Panc1 (cell line): ENCODE measurements at regions not wholly inside any gene's neighbourhood (a gene's known extent, or its start where the extent isn't known, plus 50 kb on each side); places are given as distances from the start of the nearest gene placed in this dataset.

Source experiments
- ATAC-seq: fragments of 200-7000 bp; cut with Tn5 transposase; 2 replicates; pipeline ENCODE4 v1.9.1; 2020; ENCODE audit warnings: mild to moderate bottlenecking, moderate library complexity
- BruUV-seq: library from RNA; stranded (reverse); fragments of 400-500 nt; replicated peaks from 2 replicates; lab custom pipeline; 2021; lab: Mats Ljungman, UMichigan
- CTCF ChIA-PET: fragments of 300-600 bp; sonication (Branson Sonifier 250); formaldehyde crosslinking; loops from one replicate; lab custom pipeline; 2022; ENCODE audit warnings: antibody characterized with exemption; lab: Charles Lee
- POLR2A ChIA-PET: fragments of 300-600 bp; sonication (Branson Sonifier 250); formaldehyde crosslinking; loops from one replicate; lab custom pipeline; 2022; ENCODE audit warnings: antibody characterized with exemption; lab: Charles Lee
- DNase-seq: peaks from one replicate; pipeline ENCODE4 v3.0.0-alpha.2; 2010; ENCODE audit warnings: low read depth, low spot score
- H3K27ac ChIP-seq: 2 replicates; pipeline ENCODE4 v1.5.1; 2011; ENCODE audit warnings: mild to moderate bottlenecking, low read length, inconsistent platforms
- H3K27me3 ChIP-seq: fragments of 200-500 bp; sonication (Bioruptor generic); 2 replicates; pipeline ENCODE4 v1.6.0; 2014; ENCODE audit warnings: low read length, inconsistent platforms; ENCODE audit not compliant: control insufficient read depth, insufficient read depth
- H3K36me3 ChIP-seq: fragments of 200-500 bp; sonication (Bioruptor generic); 2 replicates; pipeline ENCODE4 v1.5.1; 2014; ENCODE audit warnings: inconsistent platforms, mild to moderate bottlenecking, low read length, moderate library complexity; ENCODE audit not compliant: control insufficient read depth, insufficient read depth
- H3K4me1 ChIP-seq: 2 replicates; pipeline ENCODE4 v1.5.1; 2011; ENCODE audit warnings: inconsistent platforms, mild to moderate bottlenecking, low read length, moderate library complexity; ENCODE audit not compliant: control insufficient read depth, insufficient read depth
- H3K4me3 ChIP-seq, 2 experiments: 2 replicates each; pipeline ENCODE4 v1.5.1; 2011 to 2012; ENCODE audit warnings: low read depth in 2 of 2, low read length in 2 of 2, mild to moderate bottlenecking in 2 of 2, inconsistent platforms in 1 of 2, moderate library complexity in 1 of 2
- H3K9me3 ChIP-seq: fragments of 200-500 bp; sonication (Bioruptor generic); 2 replicates; pipeline ENCODE4 v1.5.1; 2014; ENCODE audit warnings: low read depth, mild to moderate bottlenecking, inconsistent platforms, low read length, moderate library complexity; ENCODE audit not compliant: control insufficient read depth, insufficient read depth
- CTCF ChIP-seq: fragments of 450-650 bp; IDR thresholded peaks from 2 replicates; pipeline ENCODE4 v1.5.1; 2017; ENCODE audit warnings: mild to moderate bottlenecking
- POLR2AphosphoS5 ChIP-seq: IDR thresholded peaks from 2 replicates; pipeline ENCODE4 v1.6.1; 2012; ENCODE audit warnings: mild to moderate bottlenecking, low read depth, low read length, moderate library complexity
- SIN3A ChIP-seq: IDR thresholded peaks from 2 replicates; pipeline ENCODE4 v1.6.1; 2012; ENCODE audit warnings: low read depth, mild to moderate bottlenecking, low read length, moderate library complexity, borderline replicate concordance; ENCODE audit not compliant: insufficient read depth
- TCF7L2 ChIP-seq: IDR thresholded peaks from 2 replicates; pipeline ENCODE4 v1.6.1; 2011; ENCODE audit warnings: mild to moderate bottlenecking, low read depth, low read length, inconsistent platforms
- in situ Hi-C: cut with HindIII; loops from 2 replicates; pipeline ENCODE4 v1.10.0; 2016; ENCODE audit warnings: low sequenced_read_pairs, low pct_unique_long_range_greater_than_20kb
- intact Hi-C: fragments of 100-400 bp; cut with micrococcal nuclease; formaldehyde crosslinking; loops from one replicate; pipeline ENCODE4 v1.10.0; 2022; ENCODE audit not compliant: unreplicated experiment
- TF ChIP-seq, protein P1 (sequence below), 2 experiments: IDR thresholded peaks; 2 replicates each; pipeline ENCODE4 v1.6.1; 2011 to 2012; ENCODE audit warnings: low read depth in 2 of 2, control low read depth in 1 of 2, low read length in 1 of 2, mild to moderate bottlenecking in 1 of 2, moderate library complexity in 1 of 2; ENCODE audit not compliant: insufficient read depth in 1 of 2

DNA sequence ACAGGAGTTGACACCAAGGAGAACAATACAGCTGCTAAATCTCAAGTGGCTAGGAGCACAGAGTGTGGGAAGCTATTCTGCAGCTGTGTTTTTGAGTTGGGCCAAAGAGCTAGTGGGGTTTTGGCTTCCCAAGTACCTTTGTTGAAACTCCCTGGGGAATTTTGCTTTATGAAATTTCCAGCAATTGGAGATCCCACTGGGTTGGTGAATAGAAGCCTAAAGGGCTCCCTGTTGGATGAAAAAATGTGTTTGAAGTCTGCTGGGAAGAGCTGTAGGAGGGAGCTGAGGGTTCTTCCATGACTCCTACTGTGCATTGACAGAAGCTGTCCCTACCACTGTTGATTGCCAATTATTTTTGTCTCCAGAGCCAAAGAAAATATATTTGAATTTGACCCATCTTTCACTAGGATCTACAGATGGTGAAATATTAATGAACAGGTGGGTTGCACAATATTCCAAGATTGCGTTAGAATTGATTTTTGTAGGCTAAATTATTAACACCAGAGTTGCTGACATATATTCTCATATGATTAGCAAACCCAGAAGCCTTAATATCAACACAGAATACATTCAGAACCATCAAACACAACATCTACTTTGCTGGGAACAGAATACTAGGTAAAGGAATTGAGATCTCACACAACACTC lies 95.4 kb upstream of the CYP1B1 start:
- Histone ChIP-seq H3K4me3 (no peak overlapping the region), H3K27me3 (no peaks in the 10 kb centered on the region), H3K36me3 (no peaks in the 10 kb centered on the region), H3K4me1 (no peaks in the 10 kb centered on the region), H3K27ac (no peak overlapping the region), H3K9me3 (no peaks in the 10 kb centered on the region)
- ATAC-seq (no peak), DNase-seq (no peak)
- ChIA-PET POLR2A (no interaction called here), CTCF (no interaction called here)
- BruUV-seq = no TSS peak
- TF ChIP-seq, protein P1, sequence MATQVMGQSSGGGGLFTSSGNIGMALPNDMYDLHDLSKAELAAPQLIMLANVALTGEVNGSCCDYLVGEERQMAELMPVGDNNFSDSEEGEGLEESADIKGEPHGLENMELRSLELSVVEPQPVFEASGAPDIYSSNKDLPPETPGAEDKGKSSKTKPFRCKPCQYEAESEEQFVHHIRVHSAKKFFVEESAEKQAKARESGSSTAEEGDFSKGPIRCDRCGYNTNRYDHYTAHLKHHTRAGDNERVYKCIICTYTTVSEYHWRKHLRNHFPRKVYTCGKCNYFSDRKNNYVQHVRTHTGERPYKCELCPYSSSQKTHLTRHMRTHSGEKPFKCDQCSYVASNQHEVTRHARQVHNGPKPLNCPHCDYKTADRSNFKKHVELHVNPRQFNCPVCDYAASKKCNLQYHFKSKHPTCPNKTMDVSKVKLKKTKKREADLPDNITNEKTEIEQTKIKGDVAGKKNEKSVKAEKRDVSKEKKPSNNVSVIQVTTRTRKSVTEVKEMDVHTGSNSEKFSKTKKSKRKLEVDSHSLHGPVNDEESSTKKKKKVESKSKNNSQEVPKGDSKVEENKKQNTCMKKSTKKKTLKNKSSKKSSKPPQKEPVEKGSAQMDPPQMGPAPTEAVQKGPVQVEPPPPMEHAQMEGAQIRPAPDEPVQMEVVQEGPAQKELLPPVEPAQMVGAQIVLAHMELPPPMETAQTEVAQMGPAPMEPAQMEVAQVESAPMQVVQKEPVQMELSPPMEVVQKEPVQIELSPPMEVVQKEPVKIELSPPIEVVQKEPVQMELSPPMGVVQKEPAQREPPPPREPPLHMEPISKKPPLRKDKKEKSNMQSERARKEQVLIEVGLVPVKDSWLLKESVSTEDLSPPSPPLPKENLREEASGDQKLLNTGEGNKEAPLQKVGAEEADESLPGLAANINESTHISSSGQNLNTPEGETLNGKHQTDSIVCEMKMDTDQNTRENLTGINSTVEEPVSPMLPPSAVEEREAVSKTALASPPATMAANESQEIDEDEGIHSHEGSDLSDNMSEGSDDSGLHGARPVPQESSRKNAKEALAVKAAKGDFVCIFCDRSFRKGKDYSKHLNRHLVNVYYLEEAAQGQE (IDR thresholded peaks at IDR 0.05; ENCODE audit: insufficient read depth in 1 of 2, low read depth in 2 of 2, low read length in 1 of 2) = no peak
- TF ChIP-seq SIN3A (no peak), TCF7L2 (no peak), POLR2AphosphoS5 (no peak), CTCF (no peak)
- intact Hi-C loops = no loop called here
- in situ Hi-C loops = no loop called here

- DNase-seq (no peak), ATAC-seq (no peak)
- no peaks in the 10 kb centered on the region for H3K36me3 ChIP-seq
- no peaks in the 10 kb centered on the region for H3K9me3 ChIP-seq
- H3K4me1 ChIP-seq = no peaks in the 10 kb centered on the region
- in situ Hi-C loops = no loop called here
- no peak overlapping the region for H3K4me3 ChIP-seq
- H3K27me3 ChIP-seq = no peaks in the 10 kb centered on the region
- intact Hi-C loops = no loop called here
- no peak for TF ChIP-seq POLR2AphosphoS5
- TF ChIP-seq SIN3A = no peak
- no peak for TF ChIP-seq TCF7L2
- no peak for TF ChIP-seq CTCF
- TF ChIP-seq, protein P1 (IDR thresholded peaks at IDR 0.05; ENCODE audit: insufficient read depth in 1 of 2, low read depth in 2 of 2, low read length in 1 of 2) = no peak
- no TSS peak for BruUV-seq
- ChIA-PET CTCF (no interaction called here), POLR2A (no interaction called here)
- no peak overlapping the region for H3K27ac ChIP-seq
Observed at GRCh38 chr2:38170733-38171132, 94.8 kb upstream of the CYP1B1 start.
